Bone marrow (tissue), 2 donors: ENCODE measurements at regions not wholly inside any gene's neighbourhood (a gene's known extent, or its start where the extent isn't known, plus 50 kb on each side); places are given as distances from the start of the nearest gene placed in this dataset.

ENCODE experiments used
- DNase-seq, 2 donors: peaks; one replicate each; lab custom pipeline; 2025; lab: John Stamatoyannopoulos, UW

- DNase-seq, result no peak
Measured at GRCh38 chr9:92185681-92186080, 70.5 kb upstream of the SPTLC1 start.

DNA sequence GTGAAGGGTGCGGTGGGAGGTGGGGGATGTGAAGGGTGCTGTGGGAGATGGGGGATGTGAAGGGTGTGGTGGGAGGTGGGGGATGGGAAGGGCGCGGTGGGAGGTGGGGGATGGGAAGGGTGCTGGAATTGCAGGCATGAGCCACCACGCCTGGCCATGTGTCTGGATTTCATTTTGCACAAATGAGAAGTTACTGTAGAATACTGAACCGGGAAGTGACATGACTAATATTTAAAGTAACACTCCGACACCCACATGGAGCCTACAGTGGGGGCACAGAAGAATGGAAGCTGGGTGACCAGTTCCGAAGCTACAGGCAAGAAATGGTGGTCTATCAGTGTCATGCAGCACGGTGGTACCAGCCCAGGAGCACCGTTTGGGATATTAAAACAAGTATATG is 69.9 kb upstream of the SPTLC1 start:
- DNase-seq, result no peak

DNA sequence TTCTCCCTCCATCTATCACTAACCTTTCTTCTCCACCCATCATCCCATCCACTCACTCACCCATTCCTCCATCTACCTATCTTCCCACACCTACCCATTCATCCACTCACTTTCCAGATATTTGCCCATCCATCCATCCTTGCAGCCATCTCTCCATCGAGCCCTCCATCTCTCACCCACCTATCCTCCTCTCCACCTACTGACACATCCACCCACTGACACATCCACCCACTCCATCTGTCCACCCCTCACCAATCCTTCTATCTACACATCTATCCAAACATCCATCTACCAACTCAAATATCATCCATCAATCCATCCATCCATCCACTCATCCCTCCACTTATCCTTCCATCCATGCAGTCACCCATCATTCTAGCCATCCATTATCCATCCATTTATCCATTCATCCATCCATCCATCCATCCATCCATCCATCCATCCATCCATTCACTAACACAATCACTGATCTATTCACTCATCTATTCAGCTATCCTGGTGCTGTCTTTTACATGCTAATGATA is 68.9 kb upstream of the SPTLC1 start:
- DNase-seq, result no peak

GRCh38 chr9:92183449-92183848 is 68.2 kb upstream of the SPTLC1 start:
- DNase-seq, result no peak

DNA sequence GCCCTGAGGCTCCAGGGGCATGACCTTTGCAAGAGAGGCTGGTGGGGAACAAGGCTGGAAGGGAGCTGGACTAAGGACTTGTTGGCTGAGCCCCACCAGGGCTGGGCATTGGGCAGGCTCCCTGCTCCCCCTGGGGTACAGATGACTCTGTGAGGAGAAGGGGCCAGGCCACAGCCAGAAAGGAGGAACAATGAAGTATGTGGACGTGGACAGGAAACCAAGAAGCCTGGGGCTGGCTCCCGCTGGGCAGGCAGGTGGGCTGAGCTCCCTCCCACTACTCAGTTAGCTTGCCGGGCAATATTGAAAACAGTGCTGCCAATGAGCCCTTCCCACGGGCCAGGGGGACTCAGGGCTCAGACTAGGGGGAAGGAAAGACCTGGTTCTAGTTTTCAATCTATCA is 66.1 kb upstream of the SPTLC1 start:
- no peak for DNase-seq

- peak in 1 of 2 donors; percentile 39 for DNase-seq
Measured at GRCh38 chr9:92180669-92181181, 65.5 kb upstream of the SPTLC1 start.

- DNase-seq, result no peak
Measured at GRCh38 chr9:92180002-92180400, 64.8 kb upstream of the SPTLC1 start.

GRCh38 chr9:92179286-92180001 is 64.2 kb upstream of the SPTLC1 start:
- DNase-seq, result no peak

DNA sequence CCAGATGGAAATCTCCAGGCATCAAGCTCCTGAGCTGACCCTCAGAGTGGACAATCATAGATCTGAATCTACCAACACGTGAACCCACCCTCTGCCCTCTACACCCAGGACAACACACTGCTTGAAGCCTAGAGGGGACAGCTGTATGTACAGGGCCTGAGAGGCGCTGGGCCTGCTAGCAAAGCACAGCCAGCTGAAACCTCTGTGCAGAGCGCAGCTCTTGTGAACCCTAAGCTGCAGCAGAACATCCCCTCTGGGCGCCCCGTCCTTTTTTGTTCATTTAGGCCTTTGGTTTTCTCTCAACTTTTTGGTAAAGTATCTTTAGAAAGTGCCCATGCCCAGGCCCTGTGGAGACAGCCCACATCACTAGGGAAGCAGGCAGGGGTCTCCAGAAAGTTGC is 62.4 kb upstream of the SPTLC1 start:
- no peak for DNase-seq

- no peak for DNase-seq
Measured at GRCh38 chr9:92176800-92177185, 61.6 kb upstream of the SPTLC1 start.

GRCh38 chr9:92176068-92176799 is 61.0 kb upstream of the SPTLC1 start:
- DNase-seq, result no peak

- no peak for DNase-seq
Measured at GRCh38 chr9:92175441-92175840, 60.2 kb upstream of the SPTLC1 start.

GRCh38 chr9:92173318-92173717 is 58.1 kb upstream of the SPTLC1 start:
- no peak for DNase-seq

GRCh38 chr9:92171822-92172221 is 56.6 kb upstream of the SPTLC1 start:
- no peak for DNase-seq

DNA sequence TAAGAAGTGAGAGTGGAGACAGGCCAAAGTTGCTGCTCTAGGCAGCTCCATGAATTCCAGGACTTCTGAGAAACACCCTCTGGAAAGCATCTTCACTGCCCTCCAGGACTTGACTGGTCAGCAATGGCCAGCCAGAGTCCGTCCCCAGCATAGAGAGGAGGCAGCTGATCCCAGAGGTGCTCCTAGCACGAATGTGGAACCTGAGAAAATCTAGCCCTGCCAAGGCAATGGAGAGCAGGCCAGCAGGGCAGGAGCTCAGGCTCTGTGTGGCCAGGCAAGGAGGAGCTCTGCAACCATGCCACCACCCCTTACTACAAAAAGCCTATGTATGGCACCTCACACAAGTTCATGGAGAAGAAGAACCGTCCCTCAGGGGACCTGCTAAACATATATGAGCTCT is 56.1 kb upstream of the SPTLC1 start:
- no peak for DNase-seq

DNA sequence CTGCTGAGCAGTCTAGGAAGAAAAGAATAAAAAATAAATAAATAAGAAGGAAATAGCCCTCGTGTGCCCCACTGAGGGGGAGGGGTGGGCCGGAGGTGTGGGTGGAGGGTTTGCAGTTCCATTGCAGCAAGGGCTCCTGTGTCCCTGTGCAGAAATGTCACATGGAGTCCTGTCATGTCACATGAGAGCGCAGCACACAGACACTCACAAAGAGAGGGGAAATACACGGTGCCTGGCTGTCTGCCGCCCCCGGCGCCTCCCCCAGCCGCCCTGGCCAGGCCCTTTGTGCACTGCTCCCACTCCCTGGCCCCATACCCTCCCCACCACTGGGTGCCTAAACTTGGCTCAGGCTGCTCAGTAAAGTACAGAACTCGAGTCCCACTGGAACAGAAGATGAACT is 55.6 kb upstream of the SPTLC1 start:
- no peak for DNase-seq

DNA sequence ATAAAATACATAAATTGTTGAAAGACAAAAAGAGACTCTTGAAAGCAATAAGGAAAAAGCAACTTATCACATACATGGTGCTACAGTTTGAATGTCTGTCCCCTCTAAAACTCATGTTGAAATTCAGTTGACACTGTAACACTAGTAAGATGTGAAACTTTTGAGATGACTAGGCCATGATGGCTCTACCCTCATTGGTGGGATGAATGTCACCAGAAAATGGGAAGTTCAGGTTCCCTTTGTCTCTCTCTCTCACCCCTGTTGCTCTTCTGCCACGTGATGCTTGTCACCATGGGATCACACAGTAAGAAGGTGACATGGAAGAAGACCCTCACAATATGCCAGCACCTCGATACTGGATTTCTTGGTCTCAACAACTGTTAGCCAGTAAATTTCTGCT is 50.3 kb upstream of the SPTLC1 start:
- no peak for DNase-seq
